GM12878 (cell line): ENCODE measurements at regions not wholly inside any gene's neighbourhood (a gene's known extent, or its start where the extent isn't known, plus 50 kb on each side); places are given as distances from the start of the nearest gene placed in this dataset.

Experiments used
- ATAC-seq: fragments of 200-7000 bp; cut with Tn5 transposase; 3 replicates; pipeline ENCODE4 v1.9.1; 2020; ENCODE audit warnings: mild to moderate bottlenecking, moderate library complexity
- BruUV-seq: library from RNA; stranded (reverse); fragments of 400-500 nt; replicated peaks from 2 replicates; lab custom pipeline; 2021; lab: Mats Ljungman, UMichigan
- CTCF ChIA-PET: fragments of 300-600 bp; sonication (Branson Sonifier 250); formaldehyde crosslinking; extraction: SDS; loops from one replicate; lab custom pipeline; 2021; ENCODE audit warnings: inconsistent platforms; lab: Yijun Ruan, JAX
- POLR2A ChIA-PET: fragments of 350-600 bp; formaldehyde crosslinking; extraction: SDS; loops from one replicate; lab custom pipeline; 2021; ENCODE audit warnings: inconsistent platforms; lab: Charles Lee
- RAD21 ChIA-PET: fragments of 300-600 bp; sonication (Branson Sonifier 250); formaldehyde crosslinking; loops from one replicate; lab custom pipeline; 2023; ENCODE audit warnings: antibody characterized with exemption; ENCODE audit not compliant: unreplicated experiment; lab: Charles Lee
- SMC1A ChIA-PET: fragments of 300-600 bp; sonication (Branson Sonifier 250); formaldehyde crosslinking; loops from one replicate; lab custom pipeline; 2023; ENCODE audit not compliant: unreplicated experiment, uncharacterized antibody; lab: Charles Lee
- DNase-seq: peaks from one replicate; pipeline ENCODE4 v3.0.0-alpha.2; 2011; ENCODE audit warnings: low read depth, low spot score
- FAIRE-seq: peaks from 3 replicates; lab custom pipeline; 2011; peaks lifted over from hg19 to GRCh38; lab: Jason Lieb, UNC
- H2AFZ ChIP-seq: 2 replicates; pipeline ENCODE4 v1.6.0; 2011; ENCODE audit warnings: low read depth, low read length, control low read depth; ENCODE audit not compliant: control insufficient read depth
- H3K27ac ChIP-seq: 2 replicates; pipeline ENCODE4 v1.5.1; 2011; ENCODE audit warnings: control low read depth; ENCODE audit not compliant: control insufficient read depth, insufficient read depth
- H3K27me3 ChIP-seq, 2 experiments: replicated peaks in 1 of 2; 2 replicates each; pipeline versions ENCODE4 v1.6.0 to v1.6.1; 2011; ENCODE audit warnings: low read length in 1 of 2; ENCODE audit not compliant: control insufficient read depth in 2 of 2, insufficient read depth in 2 of 2
- H3K36me3 ChIP-seq, 2 experiments: 2 replicates each; pipeline ENCODE4 v1.5.1; 2011; ENCODE audit warnings: low read length in 1 of 2; ENCODE audit not compliant: control insufficient read depth in 2 of 2, insufficient read depth in 2 of 2
- H3K4me1 ChIP-seq: 2 replicates; pipeline ENCODE4 v1.6.1; 2011; ENCODE audit warnings: mild to moderate bottlenecking, low read length, moderate library complexity, mixed read lengths; ENCODE audit not compliant: control insufficient read depth, insufficient read depth
- H3K4me2 ChIP-seq: 2 replicates; pipeline ENCODE4 v1.6.0; 2011; ENCODE audit warnings: control low read depth; ENCODE audit not compliant: control insufficient read depth, insufficient read depth
- H3K4me3 ChIP-seq: fragments of 200-600 bp; sonication (generic); 2 replicates; pipeline ENCODE4 v1.5.1; 2016
- H3K79me2 ChIP-seq: 2 replicates; pipeline ENCODE4 v1.6.0; 2011; ENCODE audit warnings: low read length; ENCODE audit not compliant: control insufficient read depth, insufficient read depth
- H3K9ac ChIP-seq: 2 replicates; pipeline ENCODE4 v1.8.0; 2011; ENCODE audit warnings: low read length, control low read depth, mixed read lengths; ENCODE audit not compliant: control insufficient read depth, insufficient read depth
- H3K9me3 ChIP-seq: replicated peaks from 3 replicates; pipeline ENCODE4 v1.5.1; 2011; ENCODE audit warnings: mild to moderate bottlenecking, low read length; ENCODE audit not compliant: control insufficient read depth, insufficient read depth
- H4K20me1 ChIP-seq: 2 replicates; pipeline ENCODE4 v1.6.0; 2011; ENCODE audit not compliant: control insufficient read depth, insufficient read depth
- PAX5 ChIP-seq: IDR thresholded peaks from 2 replicates; pipeline ENCODE4 v1.6.1; 2011; ENCODE audit warnings: low read depth, low read length, borderline replicate concordance
- WGBS: methylation state at CpG from one replicate; pipeline ENCODE4 v1.1.6; 2016; ENCODE audit warnings: low lambda C conversion rate; ENCODE audit not compliant: insufficient replicate concordance, insufficient coverage; ENCODE audit errors: missing lambda C conversion rate; 5-methylcytosine and 5-hydroxymethylcytosine counted together
- in situ Hi-C: fragments of 300-500 bp; cut with MboI; formaldehyde crosslinking; loops from 9 replicates; pipeline ENCODE4 v1.14.3; 2018; ENCODE audit warnings: mixed read lengths
- intact Hi-C: fragments of 100-400 bp; cut with micrococcal nuclease; formaldehyde crosslinking; loops from one replicate; pipeline ENCODE4 v1.14.2; 2022; ENCODE audit not compliant: unreplicated experiment
- TF ChIP-seq, protein P1 (sequence below), 3 experiments: IDR thresholded peaks in 2 of 3; conservative IDR thresholded peaks in 1 of 3; 2 replicates each; pipeline ENCODE4 v1.5.1; 2011; ENCODE audit warnings: low read depth in 3 of 3, low read length in 3 of 3, mild to moderate bottlenecking in 3 of 3, control low read depth in 2 of 3, moderate library complexity in 2 of 3, inconsistent platforms in 1 of 3, mixed read lengths in 1 of 3; ENCODE audit not compliant: control insufficient read depth in 2 of 3, insufficient read depth in 1 of 3; ENCODE audit errors: extremely low read depth in 1 of 3

DNA sequence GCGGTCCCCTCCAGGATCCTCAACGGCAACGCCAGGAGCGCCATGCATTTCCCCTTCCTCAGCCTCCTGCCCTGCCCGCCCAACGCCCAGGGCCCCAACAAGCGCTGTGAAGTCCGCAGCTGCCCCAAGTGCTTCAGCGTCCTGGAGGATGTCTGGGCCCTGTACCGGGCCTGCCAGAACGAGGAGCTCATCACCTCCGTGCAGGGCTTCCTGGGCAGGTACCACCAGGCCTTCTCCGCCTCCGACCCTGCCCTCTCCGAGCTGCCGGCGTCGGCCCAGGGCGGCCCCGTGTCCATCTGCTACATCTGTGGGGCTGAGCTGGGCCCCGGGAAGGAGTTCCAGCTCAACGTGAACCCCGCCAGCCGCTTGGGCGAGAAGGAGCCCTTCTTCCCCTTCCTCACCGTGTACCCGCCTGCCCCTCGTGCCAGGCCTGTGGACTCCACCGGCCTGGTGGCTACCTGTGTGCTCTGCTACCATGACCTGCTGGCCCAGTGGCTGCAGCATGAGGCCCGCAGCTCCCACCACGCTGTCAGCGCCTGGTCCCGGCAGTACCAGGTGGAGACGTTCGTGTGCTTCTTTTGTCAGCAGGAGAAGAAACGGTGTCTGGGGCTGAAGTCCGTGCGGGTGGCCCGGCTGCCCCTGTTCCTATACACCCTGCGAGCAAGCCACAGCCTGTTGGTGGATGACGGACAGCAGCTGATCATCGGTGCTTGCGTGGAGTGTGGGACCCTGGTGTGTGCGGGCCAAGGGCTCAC, 58.9 kb upstream of the CIBAR2 start (continued):
- TF ChIP-seq PAX5: no peak

DNA sequence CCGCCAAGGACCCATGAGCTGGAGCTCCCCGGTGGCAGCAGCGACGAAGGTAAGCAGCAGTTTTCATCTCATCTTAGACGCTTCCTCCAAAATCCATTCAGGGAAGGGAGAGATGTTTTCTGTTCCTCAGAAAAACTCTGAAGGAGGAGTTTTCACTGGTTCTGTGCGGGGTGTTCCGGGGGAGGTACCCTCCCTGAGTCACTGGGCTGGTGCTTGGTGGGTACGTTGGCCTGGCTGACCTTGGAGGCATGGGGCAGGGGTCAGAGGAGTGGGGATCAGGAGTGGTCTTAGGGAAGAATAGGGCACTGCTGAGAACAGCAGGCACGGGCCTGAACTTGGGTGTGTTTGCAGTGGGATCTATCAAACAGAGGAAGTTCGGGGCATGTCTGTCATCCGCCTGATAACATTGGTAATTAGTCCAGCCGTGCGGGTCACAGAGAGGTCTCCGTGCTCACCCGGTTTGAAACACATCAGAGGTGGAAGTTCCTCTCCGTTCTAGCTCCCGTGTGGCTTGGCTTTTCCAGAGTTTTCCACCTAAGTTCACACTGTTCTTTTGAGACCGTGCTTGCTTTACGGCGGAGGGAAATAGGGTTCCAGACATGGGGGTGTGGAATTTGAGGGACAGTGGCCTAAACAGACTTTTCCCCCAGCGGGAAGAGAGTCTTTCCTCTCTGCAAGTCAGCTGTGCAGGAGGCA, 59.6 kb upstream of the CIBAR2 start:
- ChIA-PET SMC1A (interaction anchor here (1.0 to 1.8 kb wide), 3 partner anchors 47 to 81 kb away, joined by 4 to 5 read pairs (median 4); no protein-coding TSS in a partner anchor), POLR2A (no interaction called here), RAD21 (no interaction called here), CTCF (interaction anchor here (0.9 to 2.9 kb wide), 8 partner anchors 7 to 104 kb away, joined by 3 to 12 read pairs (median 4); no protein-coding TSS in a partner anchor)
- peaks cover 2 to 7% of the 10 kb centered on the region in 2 experiments; a peak in 3 of 4 replicates for H3K27me3 ChIP-seq
- intact Hi-C loops (loop anchor here (5.0 kb wide), 1 partner anchor 55 kb away; no protein-coding TSS in a partner anchor), in situ Hi-C loops (no loop called here)
- TF ChIP-seq, protein P1, sequence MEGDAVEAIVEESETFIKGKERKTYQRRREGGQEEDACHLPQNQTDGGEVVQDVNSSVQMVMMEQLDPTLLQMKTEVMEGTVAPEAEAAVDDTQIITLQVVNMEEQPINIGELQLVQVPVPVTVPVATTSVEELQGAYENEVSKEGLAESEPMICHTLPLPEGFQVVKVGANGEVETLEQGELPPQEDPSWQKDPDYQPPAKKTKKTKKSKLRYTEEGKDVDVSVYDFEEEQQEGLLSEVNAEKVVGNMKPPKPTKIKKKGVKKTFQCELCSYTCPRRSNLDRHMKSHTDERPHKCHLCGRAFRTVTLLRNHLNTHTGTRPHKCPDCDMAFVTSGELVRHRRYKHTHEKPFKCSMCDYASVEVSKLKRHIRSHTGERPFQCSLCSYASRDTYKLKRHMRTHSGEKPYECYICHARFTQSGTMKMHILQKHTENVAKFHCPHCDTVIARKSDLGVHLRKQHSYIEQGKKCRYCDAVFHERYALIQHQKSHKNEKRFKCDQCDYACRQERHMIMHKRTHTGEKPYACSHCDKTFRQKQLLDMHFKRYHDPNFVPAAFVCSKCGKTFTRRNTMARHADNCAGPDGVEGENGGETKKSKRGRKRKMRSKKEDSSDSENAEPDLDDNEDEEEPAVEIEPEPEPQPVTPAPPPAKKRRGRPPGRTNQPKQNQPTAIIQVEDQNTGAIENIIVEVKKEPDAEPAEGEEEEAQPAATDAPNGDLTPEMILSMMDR (IDR thresholded peaks at IDR 0.05 in 2 of 3, conservative IDR thresholded peaks at IDR 0.05 in 1 of 3; ENCODE audit: control insufficient read depth in 2 of 3, extremely low read depth in 1 of 3, insufficient read depth in 1 of 3, low read depth in 3 of 3, low read length in 3 of 3): no peak
- H3K36me3 ChIP-seq: no peaks in the 10 kb centered on the region
- H3K9me3 ChIP-seq: no peaks in the 10 kb centered on the region
- no peak overlapping the region for H3K9ac ChIP-seq
- H3K4me2 ChIP-seq: no peak overlapping the region
- H3K79me2 ChIP-seq: no peaks in the 10 kb centered on the region
- 47% methylated on average over 21 of the region's 21 CpGs for WGBS
- ATAC-seq (no peak), DNase-seq (no peak), FAIRE-seq (no peak)
- no peak overlapping the region for H3K4me3 ChIP-seq
- H3K27ac ChIP-seq: no peak overlapping the region
- no peak overlapping the region for H2AFZ ChIP-seq
- no TSS peak for BruUV-seq
- no peaks in the 10 kb centered on the region; the same call in 1 of the 2 replicates for H3K4me1 ChIP-seq
- H4K20me1 ChIP-seq: no peaks in the 10 kb centered on the region
